Left renal pelvis (tissue), 4 donors: ENCODE measurements at regions not wholly inside any gene's neighbourhood (a gene's known extent, or its start where the extent isn't known, plus 50 kb on each side); places are given as distances from the start of the nearest gene placed in this dataset.
"Not testable (repeated sequence)": the region's sequence is repeated elsewhere in the genome, so short reads cannot be mapped to it uniquely, and the experiment has no call there.

ENCODE experiments used
- DNase-seq, 4 donors: peaks; one replicate each; pipeline ENCODE4 v3.0.0-alpha.2; 2013; ENCODE audit warnings: low read depth in 4 of 4, low spot score in 3 of 4

GRCh38 chr1:87398641-87399040, 70.0 kb downstream of the LMO4 start:
- no peak for DNase-seq

- DNase-seq: no peak
Observed at GRCh38 chr1:87399264-87399663, 70.6 kb downstream of the LMO4 start.

GRCh38 chr1:87399701-87400100, 71.0 kb downstream of the LMO4 start:
- no peak for DNase-seq

GRCh38 chr1:87400813-87401212, 72.1 kb downstream of the LMO4 start:
- no peak for DNase-seq

- no peak for DNase-seq
Observed at GRCh38 chr1:87402241-87403002, 73.7 kb downstream of the LMO4 start.

GRCh38 chr1:87403061-87403820, 74.6 kb downstream of the LMO4 start:
- no peak for DNase-seq

- no peak for DNase-seq
Observed at GRCh38 chr1:87404296-87404695, 75.6 kb downstream of the LMO4 start.

- no peak for DNase-seq
Observed at GRCh38 chr1:87408665-87409248, 80.1 kb downstream of the LMO4 start.

- DNase-seq: no peak
Observed at GRCh38 chr1:87410776-87411480, 82.2 kb downstream of the LMO4 start.

GRCh38 chr1:87413846-87414245, 85.2 kb downstream of the LMO4 start:
- DNase-seq: not testable (repeated sequence)

- DNase-seq: no peak
Observed at GRCh38 chr1:87418048-87418447, 89.4 kb downstream of the LMO4 start.

GRCh38 chr1:87421809-87422208, 93.1 kb downstream of the LMO4 start:
- no peak for DNase-seq

- DNase-seq: no peak
Observed at GRCh38 chr1:87424541-87424940, 95.9 kb downstream of the LMO4 start.

- no peak for DNase-seq
Observed at GRCh38 chr1:87426463-87427249, 98.0 kb downstream of the LMO4 start.

GRCh38 chr1:87428367-87428766, 99.7 kb downstream of the LMO4 start:
- DNase-seq: no peak

GRCh38 chr1:87428883-87429282, 100.2 kb downstream of the LMO4 start:
- DNase-seq: no peak

GRCh38 chr1:87432685-87433084, 104.0 kb downstream of the LMO4 start:
- DNase-seq: no peak

GRCh38 chr1:87433101-87433500, 104.4 kb downstream of the LMO4 start:
- DNase-seq: not testable (repeated sequence)

- DNase-seq: no peak
Observed at GRCh38 chr1:87435484-87435883, 106.8 kb downstream of the LMO4 start.

GRCh38 chr1:87436115-87436514, 107.4 kb downstream of the LMO4 start:
- DNase-seq: not testable (repeated sequence)
